COLO668 (cell line): ENCODE measurements at regions not wholly inside any gene's neighbourhood (a gene's known extent, or its start where the extent isn't known, plus 50 kb on each side); places are given as distances from the start of the nearest gene placed in this dataset.
"Not testable (repeated sequence)": the region's sequence is repeated elsewhere in the genome, so short reads cannot be mapped to it uniquely, and the experiment has no call there.

Experiments
- DNase-seq: peaks from one replicate; lab custom pipeline; 2025; ENCODE audit not compliant: unreplicated experiment; lab: John Stamatoyannopoulos, UW

- no peak for DNase-seq
Measured at GRCh38 chr12:115297445-115297844, 613.5 kb upstream of the TBX3 start.

- no peak for DNase-seq
Measured at GRCh38 chr12:115296613-115297198, 612.7 kb upstream of the TBX3 start.

- DNase-seq: no peak
Measured at GRCh38 chr12:115295886-115296285, 611.9 kb upstream of the TBX3 start.

- no peak for DNase-seq
Measured at GRCh38 chr12:115294453-115295133, 610.6 kb upstream of the TBX3 start.

- not testable (repeated sequence) for DNase-seq
Measured at GRCh38 chr12:115285429-115285828, 601.5 kb upstream of the TBX3 start.

GRCh38 chr12:115273456-115273855 lies 589.5 kb upstream of the TBX3 start:
- no peak for DNase-seq

GRCh38 chr12:115268451-115268850 lies 584.5 kb upstream of the TBX3 start:
- DNase-seq: no peak

- no peak for DNase-seq
Measured at GRCh38 chr12:115267891-115268290, 583.9 kb upstream of the TBX3 start.

- no peak for DNase-seq
Measured at GRCh38 chr12:115267464-115267863, 583.5 kb upstream of the TBX3 start.

GRCh38 chr12:115264605-115265004 lies 580.6 kb upstream of the TBX3 start:
- DNase-seq: no peak

GRCh38 chr12:115261691-115262398 lies 577.9 kb upstream of the TBX3 start:
- DNase-seq: no peak

GRCh38 chr12:115260762-115261675 lies 577.0 kb upstream of the TBX3 start:
- DNase-seq: no peak

- no peak for DNase-seq
Measured at GRCh38 chr12:115259968-115260747, 576.2 kb upstream of the TBX3 start.

GRCh38 chr12:115257791-115258190 lies 573.8 kb upstream of the TBX3 start:
- DNase-seq: no peak

- DNase-seq: no peak
Measured at GRCh38 chr12:115255962-115256361, 572.0 kb upstream of the TBX3 start.

GRCh38 chr12:115255257-115255656 lies 571.3 kb upstream of the TBX3 start:
- no peak for DNase-seq

- DNase-seq: no peak
Measured at GRCh38 chr12:115253049-115253448, 569.1 kb upstream of the TBX3 start.

GRCh38 chr12:115251727-115252126 lies 567.8 kb upstream of the TBX3 start:
- DNase-seq: no peak

GRCh38 chr12:115249671-115250278 lies 565.8 kb upstream of the TBX3 start:
- no peak for DNase-seq

GRCh38 chr12:115245020-115245419 lies 561.0 kb upstream of the TBX3 start:
- DNase-seq: no peak
